Mammary epithelial cell (primary cell): ENCODE measurements at regions not wholly inside any gene's neighbourhood (a gene's known extent, or its start where the extent isn't known, plus 50 kb on each side); places are given as distances from the start of the nearest gene placed in this dataset.

ENCODE experiments used
- CTCF ChIP-seq, 2 donors: IDR thresholded peaks in 1 of 2; conservative IDR thresholded peaks in 1 of 2; 2 replicates each; pipeline ENCODE4 v1.5.1; 2011 to 2012; ENCODE audit warnings: inconsistent platforms in 2 of 2, low read length in 2 of 2, mild to moderate bottlenecking in 2 of 2, control low read depth in 1 of 2, low read depth in 1 of 2; ENCODE audit not compliant: insufficient read depth in 1 of 2; ENCODE audit errors: extremely low read depth in 1 of 2
- EZH2 ChIP-seq: IDR thresholded peaks from 2 replicates; pipeline ENCODE4 v1.6.1; 2012; ENCODE audit warnings: low read length, inconsistent platforms, borderline replicate concordance

GRCh38 chr9:126056312-126057021, 270.2 kb upstream of the MVB12B start:
- no peak for TF ChIP-seq CTCF (conservative IDR thresholded peaks at IDR 0.05 in 1 of 2, IDR thresholded peaks at IDR 0.05 in 1 of 2; ENCODE audit: extremely low read depth in 1 of 2, insufficient read depth in 1 of 2, low read depth in 1 of 2, low read length in 2 of 2)
- TF ChIP-seq EZH2: no peak
